A549 (cell line): ENCODE measurements at regions not wholly inside any gene's neighbourhood (a gene's known extent, or its start where the extent isn't known, plus 50 kb on each side); places are given as distances from the start of the nearest gene placed in this dataset.

Experiments used
- ATAC-seq, 2 experiments: fragments of 200-7000 bp in 1 of 2; fragments of >200 bp in 1 of 2; cut with Nextera tagmentation in 1 of 2; cut with Tn5 transposase in 1 of 2; 3 replicates each; pipeline versions ENCODE4 v1.8.0 to v1.9.1; 2018 to 2020; ENCODE audit warnings: mild to moderate bottlenecking in 1 of 2, moderate library complexity in 1 of 2
- CTCF ChIA-PET: fragments of 300-600 bp; sonication (Branson Sonifier 250); formaldehyde crosslinking; extraction: SDS; loops from one replicate; lab custom pipeline; 2021; ENCODE audit warnings: antibody characterized with exemption, inconsistent platforms; lab: Yijun Ruan, JAX
- POLR2A ChIA-PET: fragments of 350-600 bp; formaldehyde crosslinking; extraction: SDS; loops from one replicate; lab custom pipeline; 2021; ENCODE audit warnings: antibody characterized with exemption, inconsistent platforms; lab: Yijun Ruan, JAX
- DNase-seq, 2 experiments: peaks; one replicate each; pipeline versions ENCODE4 v3.0.0 to v3.0.0-alpha.2; 2011 to 2016; ENCODE audit warnings: low read depth in 1 of 2, low spot score in 1 of 2
- FAIRE-seq: peaks from 2 replicates; lab custom pipeline; 2011; peaks lifted over from hg19 to GRCh38; lab: Jason Lieb, UNC
- H3K27ac ChIP-seq, 2 experiments: fragments of >200 bp; sonication (Bioruptor Twin); formaldehyde crosslinking; 3 replicates each; pipeline ENCODE4 v1.5.1; 2016 to 2017
- H3K4me1 ChIP-seq: fragments of >200 bp; sonication (Bioruptor Twin); formaldehyde crosslinking; 3 replicates; pipeline ENCODE4 v1.6.1; 2016
- H3K4me2 ChIP-seq: fragments of >200 bp; sonication (Bioruptor Twin); formaldehyde crosslinking; 3 replicates; pipeline ENCODE4 v1.6.1; 2016
- H3K4me3 ChIP-seq: fragments of >200 bp; sonication (Bioruptor Twin); formaldehyde crosslinking; 3 replicates; pipeline ENCODE4 v1.5.1; 2016
- H3K9me3 ChIP-seq: fragments of >200 bp; sonication (Bioruptor Twin); formaldehyde crosslinking; 3 replicates; pipeline ENCODE4 v1.6.1; 2016
- CEBPB ChIP-seq, 2 experiments: fragments of >200 bp in 1 of 2; sonication (Bioruptor Twin) in 1 of 2; formaldehyde crosslinking in 1 of 2; IDR thresholded peaks; 2 replicates each; pipeline ENCODE4 v1.6.1; 2012 to 2016
- ESRRA ChIP-seq: fragments of 150-350 bp; IDR thresholded peaks from 2 replicates; pipeline ENCODE4 v1.6.1; 2014; ENCODE audit warnings: mild to moderate bottlenecking, low read length, borderline replicate concordance
- FOSB ChIP-seq: fragments of 250-450 bp; sonication (Bioruptor Pico); IDR thresholded peaks from 2 replicates; pipeline ENCODE4 v1.5.0; 2020; ENCODE audit warnings: mild to moderate bottlenecking, moderate library complexity
- HDAC2 ChIP-seq: fragments of 200-600 bp; sonication (generic); IDR thresholded peaks from 2 replicates; pipeline ENCODE4 v1.6.1; 2016
- HOXB5 ChIP-seq: fragments of 250-450 bp; sonication (Bioruptor Pico); IDR thresholded peaks from 2 replicates; pipeline ENCODE4 v1.5.0; 2020; ENCODE audit warnings: mild to moderate bottlenecking, moderate library complexity
- KDM5A ChIP-seq: fragments of 200-600 bp; sonication (generic); IDR thresholded peaks from 2 replicates; pipeline ENCODE4 v1.6.1; 2016; ENCODE audit warnings: antibody characterized with exemption, mild to moderate bottlenecking
- MAFK ChIP-seq: fragments of 450-650 bp; IDR thresholded peaks from 2 replicates; pipeline ENCODE4 v1.6.1; 2014; ENCODE audit not compliant: partially characterized antibody
- MAZ ChIP-seq: fragments of 150-350 bp; IDR thresholded peaks from 2 replicates; pipeline ENCODE4 v1.6.1; 2014; ENCODE audit warnings: antibody characterized with exemption, low read depth, low read length, borderline replicate concordance
- NFE2L2 ChIP-seq: fragments of 150-350 bp; conservative IDR thresholded peaks from 2 replicates; pipeline ENCODE4 v1.6.1; 2014; ENCODE audit warnings: low read length
- NPAS2 ChIP-seq: fragments of 250-450 bp; sonication (Bioruptor Pico); IDR thresholded peaks from 2 replicates; pipeline ENCODE4 v1.8.0; 2022; ENCODE audit warnings: mild to moderate bottlenecking, moderate library complexity, borderline replicate concordance
- RAD21 ChIP-seq, 2 experiments: fragments of >200 bp in 1 of 2; sonication (Bioruptor Twin) in 1 of 2; formaldehyde crosslinking in 1 of 2; IDR thresholded peaks in 1 of 2; conservative IDR thresholded peaks in 1 of 2; 2 replicates in 1 of 2; 3 replicates in 1 of 2; pipeline ENCODE4 v1.6.1; 2012 to 2018; ENCODE audit warnings: inconsistent platforms in 1 of 2
- RARB ChIP-seq: fragments of 250-450 bp; sonication (Bioruptor Pico); IDR thresholded peaks from 2 replicates; pipeline ENCODE4 v1.8.0; 2021; ENCODE audit warnings: mild to moderate bottlenecking, moderate library complexity
- RFX5 ChIP-seq: fragments of 450-650 bp; IDR thresholded peaks from 2 replicates; pipeline ENCODE4 v1.7.1; 2014; ENCODE audit warnings: antibody characterized with exemption, mild to moderate bottlenecking, moderate library complexity
- RNF2 ChIP-seq: fragments of 200-600 bp; sonication (generic); IDR thresholded peaks from 2 replicates; pipeline ENCODE4 v1.6.1; 2016; ENCODE audit warnings: low read depth, mild to moderate bottlenecking, antibody characterized with exemption, moderate library complexity, borderline replicate concordance
- SREBF2 ChIP-seq: fragments of 450-650 bp; IDR thresholded peaks from 2 replicates; pipeline ENCODE4 v1.6.1; 2014; ENCODE audit warnings: mild to moderate bottlenecking, moderate library complexity
- TFCP2L1 ChIP-seq: fragments of 250-450 bp; sonication (Bioruptor Pico); IDR thresholded peaks from 2 replicates; pipeline ENCODE4 v1.5.0; 2021; ENCODE audit warnings: mild to moderate bottlenecking
- ZC3H11A ChIP-seq: fragments of 450-650 bp; IDR thresholded peaks from 2 replicates; pipeline ENCODE4 v1.6.1; 2014; ENCODE audit warnings: antibody characterized with exemption, mild to moderate bottlenecking
- ZFP36 ChIP-seq: fragments of 450-650 bp; IDR thresholded peaks from 2 replicates; pipeline ENCODE4 v1.6.1; 2014; ENCODE audit warnings: borderline replicate concordance; ENCODE audit not compliant: partially characterized antibody
- ZNF302 ChIP-seq: fragments of 250-450 bp; sonication (Bioruptor Pico); IDR thresholded peaks from 2 replicates; pipeline ENCODE4 v1.9.0; 2021; ENCODE audit warnings: inconsistent platforms, mild to moderate bottlenecking, moderate library complexity
- WGBS: methylation state at CpG from one replicate; pipeline ENCODE4 v1.1.6; 2017; ENCODE audit errors: missing lambda C conversion rate; 5-methylcytosine and 5-hydroxymethylcytosine counted together
- TF ChIP-seq, protein P1 (sequence below): fragments of >200 bp; sonication (Bioruptor Twin); formaldehyde crosslinking; IDR thresholded peaks from 2 replicates; pipeline ENCODE4 v1.6.1; 2016
- TF ChIP-seq, protein P2 (sequence below): fragments of 200-600 bp; sonication (generic); IDR thresholded peaks from 2 replicates; pipeline ENCODE4 v1.6.1; 2016; ENCODE audit warnings: antibody characterized with exemption, mild to moderate bottlenecking, moderate library complexity
- TF ChIP-seq, protein P3 (sequence below): IDR thresholded peaks from 2 replicates; pipeline ENCODE4 v1.6.1; 2012
- TF ChIP-seq, protein P4 (sequence below): fragments of 150-350 bp; IDR thresholded peaks from 2 replicates; pipeline ENCODE4 v1.6.1; 2014; ENCODE audit warnings: low read depth, mild to moderate bottlenecking, low read length
- TF ChIP-seq, protein P5 (sequence below): fragments of >200 bp; sonication (Bioruptor Twin); formaldehyde crosslinking; IDR thresholded peaks from 3 replicates; pipeline ENCODE4 v1.6.1; 2016
- TF ChIP-seq, protein P6 (sequence below): fragments of 450-650 bp; IDR thresholded peaks from 2 replicates; pipeline ENCODE4 v1.6.1; 2014; ENCODE audit warnings: antibody characterized with exemption

DNA sequence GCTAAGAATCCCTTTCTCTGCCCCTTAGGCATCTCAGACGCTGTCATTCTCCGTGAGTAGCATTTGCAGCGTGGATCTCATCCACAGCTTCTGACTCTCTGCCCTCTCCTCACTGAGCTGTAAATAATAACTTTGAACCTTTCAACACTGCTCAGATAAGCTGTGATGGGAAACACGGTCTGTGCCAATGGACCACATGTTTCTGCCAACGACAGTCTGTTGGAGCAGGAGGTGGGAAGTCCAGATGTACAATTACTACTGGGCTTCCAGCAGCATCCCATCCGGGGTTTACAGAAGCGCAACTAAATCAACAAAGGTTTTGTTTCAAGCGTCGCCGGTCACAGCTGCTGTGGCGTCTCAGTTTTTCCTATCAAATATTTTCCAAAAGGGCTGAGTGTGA is 1110.6 kb downstream of the TYW1 start (continued):
- TF ChIP-seq SREBF2 = no peak

DNA sequence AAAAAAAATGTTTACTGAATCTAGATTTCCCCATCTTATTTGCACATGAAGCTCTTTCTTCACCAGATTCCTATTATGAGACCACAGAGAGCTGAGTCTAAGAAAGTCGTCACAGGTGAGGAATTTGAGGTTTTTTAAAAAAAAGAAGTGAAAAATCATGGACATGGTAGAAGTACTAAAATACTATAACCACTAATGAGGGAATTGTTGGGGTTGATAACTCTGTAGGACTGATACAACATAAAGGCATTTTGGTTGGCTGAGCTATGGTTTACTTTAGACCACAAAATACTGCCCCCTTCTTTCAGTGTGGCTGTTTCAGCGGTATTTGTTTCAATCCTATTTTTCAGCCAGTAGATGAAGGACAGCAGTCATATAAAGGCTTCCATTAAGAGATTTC is 1111.3 kb downstream of the TYW1 start:
- DNase-seq = no peak
- CTCF ChIA-PET = interaction anchor here (1.0 kb wide), 1 partner anchor 14 kb away, joined by 3 read pairs; no protein-coding TSS in a partner anchor
- TF ChIP-seq, protein P1, sequence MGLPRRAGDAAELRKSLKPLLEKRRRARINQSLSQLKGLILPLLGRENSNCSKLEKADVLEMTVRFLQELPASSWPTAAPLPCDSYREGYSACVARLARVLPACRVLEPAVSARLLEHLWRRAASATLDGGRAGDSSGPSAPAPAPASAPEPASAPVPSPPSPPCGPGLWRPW = no peak
- TF ChIP-seq KDM5A = no peak
- TF ChIP-seq, all 56 proteins: peak for 0
- Histone ChIP-seq H3K4me3 (no peak overlapping the region), H3K4me2 (no peak overlapping the region), H3K27ac (no peak overlapping the region), H3K4me1 (no peaks in the 10 kb centered on the region), H3K9me3 (no peaks in the 10 kb centered on the region)
- FAIRE-seq = no peak
- 17% methylated on average over 2 of the region's 2 CpGs for WGBS
- no peak for ATAC-seq
- POLR2A ChIA-PET = no interaction called here

DNA sequence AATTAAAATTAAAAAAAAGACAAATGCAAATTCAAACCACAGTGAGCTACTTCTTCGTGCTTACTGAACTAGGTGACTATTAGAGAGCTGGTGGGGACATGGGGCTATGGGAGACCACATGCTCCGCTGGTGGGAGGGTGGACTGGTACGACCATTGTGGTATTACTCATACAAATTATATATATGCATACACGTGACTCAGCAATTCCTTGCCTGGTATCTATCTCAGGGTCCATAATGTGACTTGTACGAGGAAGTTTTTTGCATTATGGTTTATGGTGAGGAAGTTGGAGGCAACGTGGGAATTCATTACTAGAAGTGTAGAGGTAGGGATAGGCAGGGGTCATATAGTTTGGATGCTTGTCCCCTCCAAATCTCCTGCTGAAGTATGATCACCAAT is 1112.7 kb downstream of the TYW1 start:
- FAIRE-seq (no peak), ATAC-seq (no peak), DNase-seq (no peak)
- no peaks in the 10 kb centered on the region for H3K9me3 ChIP-seq
- no peak overlapping the region for H3K4me2 ChIP-seq
- ChIA-PET POLR2A (no interaction called here), CTCF (interaction anchor here (1.3 kb wide), 1 partner anchor 14 kb away, joined by 3 read pairs; no protein-coding TSS in a partner anchor)
- no peak overlapping the region for H3K4me3 ChIP-seq
- TF ChIP-seq ESRRA = no peak
- no peak for TF ChIP-seq KDM5A
- no peak for TF ChIP-seq NFE2L2
- TF ChIP-seq, protein P2, sequence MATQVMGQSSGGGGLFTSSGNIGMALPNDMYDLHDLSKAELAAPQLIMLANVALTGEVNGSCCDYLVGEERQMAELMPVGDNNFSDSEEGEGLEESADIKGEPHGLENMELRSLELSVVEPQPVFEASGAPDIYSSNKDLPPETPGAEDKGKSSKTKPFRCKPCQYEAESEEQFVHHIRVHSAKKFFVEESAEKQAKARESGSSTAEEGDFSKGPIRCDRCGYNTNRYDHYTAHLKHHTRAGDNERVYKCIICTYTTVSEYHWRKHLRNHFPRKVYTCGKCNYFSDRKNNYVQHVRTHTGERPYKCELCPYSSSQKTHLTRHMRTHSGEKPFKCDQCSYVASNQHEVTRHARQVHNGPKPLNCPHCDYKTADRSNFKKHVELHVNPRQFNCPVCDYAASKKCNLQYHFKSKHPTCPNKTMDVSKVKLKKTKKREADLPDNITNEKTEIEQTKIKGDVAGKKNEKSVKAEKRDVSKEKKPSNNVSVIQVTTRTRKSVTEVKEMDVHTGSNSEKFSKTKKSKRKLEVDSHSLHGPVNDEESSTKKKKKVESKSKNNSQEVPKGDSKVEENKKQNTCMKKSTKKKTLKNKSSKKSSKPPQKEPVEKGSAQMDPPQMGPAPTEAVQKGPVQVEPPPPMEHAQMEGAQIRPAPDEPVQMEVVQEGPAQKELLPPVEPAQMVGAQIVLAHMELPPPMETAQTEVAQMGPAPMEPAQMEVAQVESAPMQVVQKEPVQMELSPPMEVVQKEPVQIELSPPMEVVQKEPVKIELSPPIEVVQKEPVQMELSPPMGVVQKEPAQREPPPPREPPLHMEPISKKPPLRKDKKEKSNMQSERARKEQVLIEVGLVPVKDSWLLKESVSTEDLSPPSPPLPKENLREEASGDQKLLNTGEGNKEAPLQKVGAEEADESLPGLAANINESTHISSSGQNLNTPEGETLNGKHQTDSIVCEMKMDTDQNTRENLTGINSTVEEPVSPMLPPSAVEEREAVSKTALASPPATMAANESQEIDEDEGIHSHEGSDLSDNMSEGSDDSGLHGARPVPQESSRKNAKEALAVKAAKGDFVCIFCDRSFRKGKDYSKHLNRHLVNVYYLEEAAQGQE = no peak
- TF ChIP-seq MAFK = no peak
- no peak for TF ChIP-seq MAZ
- no peak for TF ChIP-seq FOSB (CRISPR knock-in tag)
- no peak for TF ChIP-seq RAD21 (conservative IDR thresholded peaks at IDR 0.05 in 1 of 2, IDR thresholded peaks at IDR 0.05 in 1 of 2)
- H3K4me1 ChIP-seq = no peaks in the 10 kb centered on the region
- 25% methylated on average over 6 of the region's 6 CpGs for WGBS
- no peak overlapping the region for H3K27ac ChIP-seq

DNA sequence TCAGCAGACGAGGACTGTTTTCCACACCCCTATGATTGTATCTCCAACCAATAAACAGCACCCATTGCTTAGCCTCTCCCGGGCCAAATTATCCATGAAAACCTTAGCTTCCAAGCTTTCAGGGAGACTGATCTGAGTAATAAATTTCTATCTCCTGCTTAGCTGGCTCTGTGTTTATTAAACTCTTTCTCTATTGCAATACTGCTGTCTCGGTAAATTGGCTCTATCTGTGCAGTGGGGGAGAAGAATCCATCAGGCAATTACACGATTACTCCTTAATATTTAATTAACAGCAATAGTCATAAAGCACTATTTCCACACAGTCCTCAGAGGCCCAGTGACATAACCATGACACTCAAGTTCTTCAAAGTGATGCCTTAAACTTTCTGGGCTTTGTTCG is 1122.8 kb downstream of the TYW1 start:
- DNase-seq (no peak), FAIRE-seq (no peak), ATAC-seq (no peak)
- Histone ChIP-seq H3K4me1 (no peaks in the 10 kb centered on the region), H3K4me3 (no peak overlapping the region), H3K9me3 (peaks cover 17% of the 10 kb centered on the region), H3K4me2 (no peak overlapping the region), H3K27ac (no peak overlapping the region)
- WGBS = 23% methylated on average over 5 of the region's 5 CpGs
- POLR2A ChIA-PET = no interaction called here
- CTCF ChIA-PET = no interaction called here
- TF ChIP-seq HDAC2 (no peak), RFX5 (no peak), TFCP2L1 (no peak), HOXB5 (CRISPR knock-in tag) (no peak), RNF2 (no peak), ZFP36 (no peak), CEBPB (IDR thresholded peaks at IDR 0.05) (no peak), RARB (CRISPR knock-in tag) (no peak), NPAS2 (CRISPR knock-in tag) (no peak), ZNF302 (no peak), ZC3H11A (no peak)
- TF ChIP-seq, protein P3, sequence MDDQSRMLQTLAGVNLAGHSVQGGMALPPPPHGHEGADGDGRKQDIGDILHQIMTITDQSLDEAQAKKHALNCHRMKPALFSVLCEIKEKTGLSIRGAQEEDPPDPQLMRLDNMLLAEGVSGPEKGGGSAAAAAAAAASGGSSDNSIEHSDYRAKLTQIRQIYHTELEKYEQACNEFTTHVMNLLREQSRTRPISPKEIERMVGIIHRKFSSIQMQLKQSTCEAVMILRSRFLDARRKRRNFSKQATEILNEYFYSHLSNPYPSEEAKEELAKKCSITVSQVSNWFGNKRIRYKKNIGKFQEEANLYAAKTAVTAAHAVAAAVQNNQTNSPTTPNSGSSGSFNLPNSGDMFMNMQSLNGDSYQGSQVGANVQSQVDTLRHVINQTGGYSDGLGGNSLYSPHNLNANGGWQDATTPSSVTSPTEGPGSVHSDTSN = no peak
- TF ChIP-seq, protein P4, sequence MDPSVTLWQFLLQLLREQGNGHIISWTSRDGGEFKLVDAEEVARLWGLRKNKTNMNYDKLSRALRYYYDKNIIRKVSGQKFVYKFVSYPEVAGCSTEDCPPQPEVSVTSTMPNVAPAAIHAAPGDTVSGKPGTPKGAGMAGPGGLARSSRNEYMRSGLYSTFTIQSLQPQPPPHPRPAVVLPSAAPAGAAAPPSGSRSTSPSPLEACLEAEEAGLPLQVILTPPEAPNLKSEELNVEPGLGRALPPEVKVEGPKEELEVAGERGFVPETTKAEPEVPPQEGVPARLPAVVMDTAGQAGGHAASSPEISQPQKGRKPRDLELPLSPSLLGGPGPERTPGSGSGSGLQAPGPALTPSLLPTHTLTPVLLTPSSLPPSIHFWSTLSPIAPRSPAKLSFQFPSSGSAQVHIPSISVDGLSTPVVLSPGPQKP = no peak
- TF ChIP-seq, protein P5, sequence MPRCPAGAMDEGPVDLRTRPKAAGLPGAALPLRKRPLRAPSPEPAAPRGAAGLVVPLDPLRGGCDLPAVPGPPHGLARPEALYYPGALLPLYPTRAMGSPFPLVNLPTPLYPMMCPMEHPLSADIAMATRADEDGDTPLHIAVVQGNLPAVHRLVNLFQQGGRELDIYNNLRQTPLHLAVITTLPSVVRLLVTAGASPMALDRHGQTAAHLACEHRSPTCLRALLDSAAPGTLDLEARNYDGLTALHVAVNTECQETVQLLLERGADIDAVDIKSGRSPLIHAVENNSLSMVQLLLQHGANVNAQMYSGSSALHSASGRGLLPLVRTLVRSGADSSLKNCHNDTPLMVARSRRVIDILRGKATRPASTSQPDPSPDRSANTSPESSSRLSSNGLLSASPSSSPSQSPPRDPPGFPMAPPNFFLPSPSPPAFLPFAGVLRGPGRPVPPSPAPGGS = no peak
- TF ChIP-seq, protein P6, sequence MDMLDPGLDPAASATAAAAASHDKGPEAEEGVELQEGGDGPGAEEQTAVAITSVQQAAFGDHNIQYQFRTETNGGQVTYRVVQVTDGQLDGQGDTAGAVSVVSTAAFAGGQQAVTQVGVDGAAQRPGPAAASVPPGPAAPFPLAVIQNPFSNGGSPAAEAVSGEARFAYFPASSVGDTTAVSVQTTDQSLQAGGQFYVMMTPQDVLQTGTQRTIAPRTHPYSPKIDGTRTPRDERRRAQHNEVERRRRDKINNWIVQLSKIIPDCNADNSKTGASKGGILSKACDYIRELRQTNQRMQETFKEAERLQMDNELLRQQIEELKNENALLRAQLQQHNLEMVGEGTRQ = no peak
